ENCODE measurements at regions not wholly inside any gene's neighbourhood (a gene's known extent, or its start where the extent isn't known, plus 50 kb on each side); places are given as distances from the start of the nearest gene placed in this dataset.

GRCh38 chr10:70962686-70963085 is 74.3 kb upstream of the PCBD1 start:
- no peak for DNase-seq (ENCODE audit: low spot score in 2 of 2)
- Histone ChIP-seq H3K4me3 (no peak overlapping the region), H3K4me1 (no peaks in the 10 kb centered on the region), H3K9me3 (no peaks in the 10 kb centered on the region), H3K27ac (no peak overlapping the region), H3K36me3 (no peaks in the 10 kb centered on the region), H3K27me3 (no peaks in the 10 kb centered on the region)
- intact Hi-C loops (cut with DNase I), result no loop called here
- TF ChIP-seq CTCF (IDR thresholded peaks at IDR 0.05), result no peak

- no peaks in the 10 kb centered on the region for H3K36me3 ChIP-seq
- no peaks in the 10 kb centered on the region for H3K27me3 ChIP-seq
- DNase-seq (ENCODE audit: low spot score in 2 of 2), result no peak
- TF ChIP-seq CTCF (IDR thresholded peaks at IDR 0.05), result no peak
- no peaks in the 10 kb centered on the region for H3K4me1 ChIP-seq
- intact Hi-C loops (cut with DNase I), result no loop called here
- H3K9me3 ChIP-seq, result no peaks in the 10 kb centered on the region
- no peak overlapping the region for H3K27ac ChIP-seq
- H3K4me3 ChIP-seq, result no peak overlapping the region
These were observed 74.9 kb upstream of the PCBD1 start for GRCh38 chr10:70963271-70963670.

- intact Hi-C loops (cut with DNase I), result no loop called here
These were observed 75.9 kb upstream of the PCBD1 start for GRCh38 chr10:70964245-70964644.

GRCh38 chr10:70964881-70965280 is 76.5 kb upstream of the PCBD1 start:
- Histone ChIP-seq H3K36me3 (no peaks in the 10 kb centered on the region), H3K27me3 (no peaks in the 10 kb centered on the region), H3K27ac (no peak overlapping the region), H3K4me1 (no peaks in the 10 kb centered on the region), H3K9me3 (no peaks in the 10 kb centered on the region), H3K4me3 (no peak overlapping the region)
- no peak for TF ChIP-seq CTCF (IDR thresholded peaks at IDR 0.05)
- intact Hi-C loops (cut with DNase I), result no loop called here
- DNase-seq (ENCODE audit: low spot score in 2 of 2), result no peak

More at GRCh38 chr10:70964245-70964644, 75.9 kb upstream of the PCBD1 start:
- no peaks in the 10 kb centered on the region for H3K27me3 ChIP-seq
- H3K27ac ChIP-seq, result no peak overlapping the region
- no peak overlapping the region for H3K4me3 ChIP-seq
- H3K36me3 ChIP-seq, result no peaks in the 10 kb centered on the region
- no peaks in the 10 kb centered on the region for H3K4me1 ChIP-seq
- H3K9me3 ChIP-seq, result no peaks in the 10 kb centered on the region
- no peak for TF ChIP-seq CTCF (IDR thresholded peaks at IDR 0.05)
- DNase-seq (ENCODE audit: low spot score in 2 of 2), result no peak

- H3K27me3 ChIP-seq, result no peaks in the 10 kb centered on the region
- intact Hi-C loops (cut with DNase I), result no loop called here
- no peak for DNase-seq (ENCODE audit: low spot score in 2 of 2)
- H3K9me3 ChIP-seq, result no peaks in the 10 kb centered on the region
- no peaks in the 10 kb centered on the region for H3K36me3 ChIP-seq
- no peak for TF ChIP-seq CTCF (IDR thresholded peaks at IDR 0.05)
- H3K27ac ChIP-seq, result no peak overlapping the region
- H3K4me1 ChIP-seq, result no peaks in the 10 kb centered on the region
- no peak overlapping the region for H3K4me3 ChIP-seq
These were observed 77.2 kb upstream of the PCBD1 start for GRCh38 chr10:70965566-70965965.
